NCI-H226 (cell line): ENCODE measurements at regions not wholly inside any gene's neighbourhood (a gene's known extent, or its start where the extent isn't known, plus 50 kb on each side); places are given as distances from the start of the nearest gene placed in this dataset.

Experiments
- DNase-seq: peaks from one replicate; pipeline ENCODE4 v3.0.0-alpha.2; 2015

DNA sequence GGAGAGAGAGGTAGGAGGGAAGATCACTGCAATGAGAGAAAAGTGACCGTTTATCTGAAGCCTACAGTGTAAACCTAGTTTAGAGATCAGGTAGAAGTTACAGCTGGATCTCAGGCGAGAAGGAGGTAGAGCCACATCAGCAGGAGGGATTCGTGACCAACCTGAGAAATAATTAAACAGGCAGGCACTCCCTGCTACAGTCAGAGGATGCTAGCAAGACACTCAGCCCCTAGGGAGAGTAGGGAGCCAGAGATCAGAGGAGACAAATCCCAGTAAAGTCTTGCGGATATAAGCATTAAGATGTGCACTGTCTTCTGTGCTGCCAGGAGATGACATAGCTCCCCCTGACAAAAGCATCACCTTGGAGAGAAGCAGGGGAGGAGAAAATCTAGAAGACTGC is 629.1 kb upstream of the SLC39A10 start:
- no peak for DNase-seq

DNA sequence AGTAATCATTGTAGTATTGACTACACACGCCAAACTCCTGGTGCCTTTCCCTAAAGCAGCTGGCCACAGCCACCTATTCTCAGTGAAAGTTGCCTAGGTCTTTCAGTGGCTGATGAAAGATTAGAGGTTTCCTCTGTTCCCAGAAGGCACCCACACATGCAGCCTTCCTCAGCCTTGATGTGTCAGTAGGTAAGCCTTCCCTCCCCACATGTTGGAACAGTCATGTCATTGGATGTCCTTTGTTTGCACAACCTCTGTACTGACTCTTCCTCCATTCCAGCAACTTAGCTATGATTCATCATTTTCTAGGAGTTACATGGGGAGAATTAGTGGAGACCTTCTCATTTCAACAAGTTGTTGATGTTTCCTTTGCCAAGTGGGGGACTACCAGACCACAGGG is 630.8 kb upstream of the SLC39A10 start:
- DNase-seq: no peak

GRCh38 chr2:195022508-195022830 is 634.6 kb upstream of the SLC39A10 start:
- DNase-seq: no peak

- no peak for DNase-seq
Observed at GRCh38 chr2:195021711-195022507, 635.1 kb upstream of the SLC39A10 start.

DNA sequence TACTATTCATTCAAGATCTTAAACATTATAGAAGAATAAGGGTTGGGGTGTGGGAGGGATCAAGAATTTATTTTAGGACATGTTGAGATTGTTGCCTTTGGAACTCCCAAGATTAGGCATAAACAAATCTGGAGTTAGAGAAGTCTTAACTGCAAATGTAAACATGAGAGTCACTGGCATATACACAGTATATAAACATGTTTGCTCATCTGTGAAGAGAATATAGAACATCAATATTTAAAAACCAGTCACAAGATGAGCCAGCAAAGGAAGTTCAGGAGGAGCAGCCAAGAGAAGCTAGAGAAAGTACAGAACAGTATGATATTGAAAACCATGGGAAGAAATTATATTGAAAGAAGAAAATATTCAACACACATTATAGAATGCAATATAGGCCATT is 638.6 kb upstream of the SLC39A10 start:
- no peak for DNase-seq

DNA sequence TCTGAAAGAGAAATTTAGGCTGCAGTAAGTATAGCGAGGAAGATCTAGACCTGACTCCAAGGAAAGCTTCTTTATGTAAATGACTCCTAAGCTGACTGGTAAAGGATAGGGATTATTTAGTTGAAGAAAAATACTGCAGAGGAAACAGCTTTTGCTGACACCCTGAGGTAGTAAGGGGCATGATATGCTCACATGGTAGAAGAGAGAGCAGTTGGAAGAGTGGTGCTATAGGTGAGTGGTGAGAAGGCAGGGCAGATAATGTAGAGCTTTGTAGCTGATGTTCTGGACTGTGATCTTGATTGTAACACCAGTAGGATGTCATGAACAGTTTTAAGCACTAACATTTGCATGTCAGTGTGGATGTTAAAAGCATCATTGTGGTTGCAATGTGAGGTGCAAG is 639.1 kb upstream of the SLC39A10 start:
- DNase-seq: no peak

DNA sequence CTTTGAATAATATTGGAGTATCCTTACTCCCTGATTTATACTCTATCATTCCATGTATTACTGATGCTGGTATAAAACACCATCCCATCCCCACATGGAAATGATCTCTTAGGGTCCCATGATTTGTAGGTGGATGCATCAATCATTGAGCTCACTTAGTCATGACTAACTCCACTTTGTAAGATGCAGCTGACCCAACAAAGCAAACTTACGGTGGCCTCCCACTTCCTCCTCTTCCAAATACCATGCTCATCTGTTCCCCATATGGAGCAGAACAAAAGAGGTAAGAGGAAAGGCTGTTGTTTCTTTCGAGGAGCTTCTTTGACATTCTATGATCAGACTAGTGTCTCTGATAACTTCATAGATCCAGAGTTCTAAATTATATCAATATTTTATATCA is 640.2 kb upstream of the SLC39A10 start:
- DNase-seq: no peak

GRCh38 chr2:195009202-195009601 is 647.8 kb upstream of the SLC39A10 start:
- no peak for DNase-seq

- DNase-seq: no peak
Observed at GRCh38 chr2:195006856-195007255, 650.2 kb upstream of the SLC39A10 start.

- DNase-seq: no peak
Observed at GRCh38 chr2:195003881-195004471, 653.0 kb upstream of the SLC39A10 start.

DNA sequence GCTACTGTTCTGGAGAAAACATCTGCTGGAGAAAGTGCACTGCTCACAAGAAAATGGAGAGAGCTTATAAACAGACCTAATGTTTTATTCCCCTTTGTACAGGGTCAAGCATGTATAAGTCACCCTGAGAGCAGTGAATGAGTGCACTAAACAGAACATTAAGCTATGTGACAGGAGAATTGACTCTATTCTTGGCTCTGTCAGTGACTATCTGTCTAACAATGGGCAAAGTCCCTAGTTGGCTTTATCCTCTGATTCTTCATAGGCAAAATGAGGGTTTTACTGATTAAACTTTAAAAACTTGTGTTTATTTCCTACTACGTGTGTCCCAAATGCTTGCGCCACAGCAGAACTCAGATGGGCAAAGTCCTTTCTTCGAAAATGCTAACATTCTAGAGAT is 655.1 kb upstream of the SLC39A10 start:
- DNase-seq: no peak

GRCh38 chr2:194999771-195000170 is 657.3 kb upstream of the SLC39A10 start:
- no peak for DNase-seq

DNA sequence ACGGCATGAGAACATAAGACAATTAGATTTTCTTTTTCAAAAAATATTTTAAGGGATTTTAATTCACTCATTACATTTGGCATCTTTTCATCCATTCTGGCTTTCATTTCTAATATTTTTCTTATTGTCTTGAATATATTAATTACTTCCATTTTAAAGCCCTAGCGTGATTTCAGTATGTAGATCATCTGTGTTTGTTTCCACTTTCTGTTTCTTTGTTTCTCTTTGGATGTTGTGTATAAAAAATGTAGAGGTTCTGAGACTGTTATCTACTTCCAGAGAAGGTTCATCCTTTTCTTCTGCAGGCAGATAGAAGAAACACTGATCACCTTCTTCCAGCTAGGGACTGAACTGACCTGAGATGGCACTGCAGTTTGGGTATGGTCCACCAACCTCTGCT is 664.4 kb upstream of the SLC39A10 start:
- DNase-seq: no peak

- no peak for DNase-seq
Observed at GRCh38 chr2:194985258-194985657, 671.8 kb upstream of the SLC39A10 start.

- DNase-seq: no peak
Observed at GRCh38 chr2:194962254-194962653, 694.8 kb upstream of the SLC39A10 start.

DNA sequence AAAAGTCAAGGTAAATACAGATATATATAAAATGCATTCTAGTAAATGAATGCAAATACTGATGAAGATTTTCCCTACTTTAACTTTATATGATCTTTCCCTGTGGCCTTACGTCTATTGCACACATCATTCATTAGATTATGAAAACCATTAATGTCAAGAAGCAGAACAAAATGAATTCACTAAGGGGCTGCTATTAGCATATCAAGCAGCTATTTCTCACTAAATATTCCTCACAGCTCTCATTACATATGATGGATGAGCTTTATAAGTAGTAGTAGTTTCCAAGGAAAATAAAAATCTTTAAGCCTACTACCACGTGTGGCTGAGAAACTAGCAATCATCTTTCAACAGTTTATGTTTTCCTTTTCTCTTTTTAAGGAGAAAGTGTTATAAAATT is 702.8 kb upstream of the SLC39A10 start:
- DNase-seq: no peak

- DNase-seq: no peak
Observed at GRCh38 chr2:194946826-194947225, 710.2 kb upstream of the SLC39A10 start.

DNA sequence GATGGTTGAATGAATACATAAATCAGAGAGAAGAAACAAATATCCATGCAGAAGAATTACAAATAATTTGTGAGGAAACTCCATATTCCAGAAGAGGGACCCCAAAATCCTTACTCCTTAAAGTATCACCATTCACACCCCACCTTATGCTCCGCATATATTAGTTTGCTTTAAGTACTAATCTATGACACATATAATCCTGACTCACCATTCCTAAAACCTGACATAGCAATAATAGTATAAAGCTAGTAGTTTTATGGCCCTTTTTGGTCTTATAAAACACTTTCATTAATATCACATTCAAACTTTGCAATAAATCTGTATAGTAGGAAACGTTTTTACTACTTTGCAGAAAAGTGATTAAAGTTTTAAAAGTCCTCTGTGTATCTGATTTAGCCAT is 719.0 kb upstream of the SLC39A10 start:
- DNase-seq: no peak

GRCh38 chr2:194927489-194927888 is 729.5 kb upstream of the SLC39A10 start:
- no peak for DNase-seq

DNA sequence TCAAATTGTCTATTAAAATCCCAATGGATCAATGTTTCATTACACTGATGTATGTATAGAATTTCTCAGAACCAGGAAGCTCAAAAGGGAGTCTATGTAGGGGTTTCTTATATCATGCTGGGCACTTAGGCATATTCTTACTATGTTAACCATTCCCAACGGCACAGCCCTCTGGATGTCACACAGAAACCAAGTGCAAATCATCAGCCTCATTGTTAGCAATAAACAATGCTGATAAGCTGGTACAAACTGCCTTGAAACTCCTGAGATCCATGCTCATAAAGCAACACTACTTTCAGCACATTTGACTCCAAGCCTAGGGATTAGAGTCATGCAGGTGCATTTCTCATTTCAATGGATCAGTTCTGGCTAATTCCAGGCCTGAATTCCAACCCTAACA is 730.2 kb upstream of the SLC39A10 start:
- no peak for DNase-seq

DNA sequence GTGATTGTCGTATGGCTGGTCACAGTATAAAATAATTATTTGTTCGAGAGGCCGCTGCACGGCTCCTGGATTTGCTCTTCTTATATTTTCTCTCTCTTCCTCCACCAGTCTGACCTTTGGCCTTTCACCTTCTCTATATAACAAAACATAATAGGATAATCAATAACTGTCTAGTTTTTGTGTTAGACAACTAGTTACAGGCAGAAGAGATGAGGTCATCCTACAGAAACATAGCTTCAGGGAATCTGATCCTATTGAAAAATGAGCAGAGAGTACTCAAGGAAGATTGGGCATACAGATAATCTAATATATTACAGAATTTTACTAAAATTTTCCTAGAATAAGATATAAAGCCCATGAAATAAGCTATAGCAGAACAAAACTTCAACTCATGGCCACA is 731.3 kb upstream of the SLC39A10 start:
- no peak for DNase-seq

DNA sequence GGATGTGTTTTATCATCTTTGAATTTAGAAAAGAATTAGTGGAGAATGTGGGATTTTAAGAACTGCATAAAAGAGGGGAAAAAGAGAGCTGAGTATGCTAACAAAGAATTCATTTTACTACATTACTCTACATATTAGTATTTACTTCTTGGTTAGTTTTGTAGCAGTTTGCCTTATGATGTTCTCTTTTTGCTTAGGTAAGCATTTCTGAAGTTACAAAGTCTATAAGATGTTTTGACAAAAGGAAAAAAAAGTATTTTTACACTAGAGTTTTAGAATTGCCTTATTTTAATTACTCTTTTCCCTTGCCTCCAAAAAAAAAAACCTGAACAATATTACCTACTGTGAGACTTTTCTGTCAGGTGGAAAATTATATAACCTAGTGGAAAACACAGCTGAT is 739.5 kb upstream of the SLC39A10 start:
- no peak for DNase-seq

DNA sequence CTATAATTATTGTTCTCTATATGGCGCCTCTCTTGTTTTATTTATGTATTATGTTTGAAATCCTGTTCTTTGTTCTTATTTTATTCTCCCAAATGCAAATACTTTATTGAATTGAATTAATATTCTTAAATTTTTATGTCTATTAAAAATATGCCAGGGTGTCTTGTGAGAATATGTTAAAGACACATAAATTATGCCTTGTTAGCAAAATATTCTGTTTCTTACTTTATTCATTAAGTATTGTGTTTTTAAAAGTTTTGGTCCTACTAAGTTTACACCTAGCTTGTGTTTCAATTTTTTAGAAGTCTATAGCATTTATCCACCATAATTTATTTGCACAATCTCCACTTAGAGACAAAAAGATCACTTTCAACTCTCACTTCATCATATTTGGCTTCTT is 741.5 kb upstream of the SLC39A10 start:
- DNase-seq: no peak

- DNase-seq: no peak
Observed at GRCh38 chr2:194907569-194907968, 749.5 kb upstream of the SLC39A10 start.

GRCh38 chr2:194896871-194897270 is 760.2 kb upstream of the SLC39A10 start:
- no peak for DNase-seq
